Upper lobe of right lung (tissue), 1 donor: ENCODE measurements at regions not wholly inside any gene's neighbourhood (a gene's known extent, or its start where the extent isn't known, plus 50 kb on each side); places are given as distances from the start of the nearest gene placed in this dataset.

Source experiments
- ATAC-seq: fragments of 200-7000 bp; cut with Tn5 transposase; one replicate; pipeline ENCODE4 v1.9.1; 2020; ENCODE audit warnings: mild to moderate bottlenecking, moderate library complexity
- DNase-seq: peaks from one replicate; pipeline ENCODE4 v3.0.0-alpha.2; 2020
- H3K27ac ChIP-seq: fragments of 200-600 bp; one replicate; pipeline ENCODE4 v1.8.0; 2022
- H3K27me3 ChIP-seq: fragments of 200-600 bp; one replicate; pipeline ENCODE4 v1.8.0; 2022; ENCODE audit warnings: mild to moderate bottlenecking
- H3K36me3 ChIP-seq: fragments of 200-600 bp; one replicate; pipeline ENCODE4 v1.8.0; 2022
- H3K4me1 ChIP-seq: fragments of 200-600 bp; one replicate; pipeline ENCODE4 v1.8.0; 2022
- H3K4me3 ChIP-seq: fragments of 200-600 bp; one replicate; pipeline ENCODE4 v1.8.0; 2022; ENCODE audit warnings: mild to moderate bottlenecking
- H3K9me3 ChIP-seq: fragments of 200-600 bp; one replicate; pipeline ENCODE4 v1.8.0; 2022
- CTCF ChIP-seq: fragments of 200-600 bp; IDR thresholded peaks from one replicate; pipeline ENCODE4 v1.8.0; 2022; ENCODE audit warnings: antibody characterized with exemption
- intact Hi-C: fragments of 100-400 bp; cut with DNase I; formaldehyde crosslinking; loops from one replicate; pipeline ENCODE4 v1.11.0; 2022
- donor health status: DM: no; HTN: yes; CAD: no; lungs with severe emphysema.

GRCh38 chr15:35720019-35720418 is 174.1 kb upstream of the DPH6 start:
- Histone ChIP-seq H3K9me3 (no peaks in the 10 kb centered on the region), H3K27ac (no peak overlapping the region), H3K36me3 (no peaks in the 10 kb centered on the region), H3K4me3 (no peak overlapping the region), H3K27me3 (no peaks in the 10 kb centered on the region), H3K4me1 (no peaks in the 10 kb centered on the region)
- intact Hi-C loops = no loop called here
- no peak for DNase-seq
- ATAC-seq = no peak
- no peak for TF ChIP-seq CTCF

- no peaks in the 10 kb centered on the region for H3K9me3 ChIP-seq
- H3K4me3 ChIP-seq = no peak overlapping the region
- no peaks in the 10 kb centered on the region for H3K36me3 ChIP-seq
- no peaks in the 10 kb centered on the region for H3K4me1 ChIP-seq
- no peak for TF ChIP-seq CTCF
- no peak overlapping the region for H3K27ac ChIP-seq
- no peak for ATAC-seq
- H3K27me3 ChIP-seq = no peaks in the 10 kb centered on the region
- DNase-seq = no peak
- intact Hi-C loops = no loop called here
These were observed 175.0 kb upstream of the DPH6 start for GRCh38 chr15:35720984-35721383.

- intact Hi-C loops = no loop called here
- no peak for TF ChIP-seq CTCF
These were observed 175.8 kb upstream of the DPH6 start for GRCh38 chr15:35721751-35722150.

GRCh38 chr15:35722501-35722900 is 176.5 kb upstream of the DPH6 start:
- TF ChIP-seq CTCF = no peak
- no peak for ATAC-seq

More at GRCh38 chr15:35721751-35722150, 175.8 kb upstream of the DPH6 start:
- no peak overlapping the region for H3K4me3 ChIP-seq
- no peak for DNase-seq
- H3K27ac ChIP-seq = no peak overlapping the region
- no peaks in the 10 kb centered on the region for H3K9me3 ChIP-seq
- no peaks in the 10 kb centered on the region for H3K27me3 ChIP-seq
- no peaks in the 10 kb centered on the region for H3K4me1 ChIP-seq
- no peaks in the 10 kb centered on the region for H3K36me3 ChIP-seq
- ATAC-seq = no peak

GRCh38 chr15:35723120-35723847 is 177.3 kb upstream of the DPH6 start:
- Histone ChIP-seq H3K27ac (no peak overlapping the region), H3K36me3 (no peaks in the 10 kb centered on the region), H3K4me1 (no peaks in the 10 kb centered on the region), H3K4me3 (no peak overlapping the region), H3K9me3 (no peaks in the 10 kb centered on the region), H3K27me3 (no peaks in the 10 kb centered on the region)
- no peak for TF ChIP-seq CTCF
- DNase-seq (no peak), ATAC-seq (no peak)
- intact Hi-C loops = no loop called here

More at GRCh38 chr15:35722501-35722900, 176.5 kb upstream of the DPH6 start:
- no peak for DNase-seq
- H3K4me3 ChIP-seq = no peak overlapping the region
- no peaks in the 10 kb centered on the region for H3K27me3 ChIP-seq
- no peaks in the 10 kb centered on the region for H3K36me3 ChIP-seq
- intact Hi-C loops = no loop called here
- no peak overlapping the region for H3K27ac ChIP-seq
- H3K4me1 ChIP-seq = no peaks in the 10 kb centered on the region
- no peaks in the 10 kb centered on the region for H3K9me3 ChIP-seq

GRCh38 chr15:35723852-35724251 is 177.9 kb upstream of the DPH6 start:
- Histone ChIP-seq H3K27me3 (no peaks in the 10 kb centered on the region), H3K36me3 (no peaks in the 10 kb centered on the region), H3K4me3 (no peak overlapping the region), H3K27ac (no peak overlapping the region), H3K9me3 (no peaks in the 10 kb centered on the region), H3K4me1 (no peaks in the 10 kb centered on the region)
- intact Hi-C loops = no loop called here
- DNase-seq (no peak), ATAC-seq (no peak)
- no peak for TF ChIP-seq CTCF
